Iris pigment epithelial cell (primary cell): ENCODE measurements at regions not wholly inside any gene's neighbourhood (a gene's known extent, or its start where the extent isn't known, plus 50 kb on each side); places are given as distances from the start of the nearest gene placed in this dataset.
"Not testable (repeated sequence)": the region's sequence is repeated elsewhere in the genome, so short reads cannot be mapped to it uniquely, and the experiment has no call there.

Experiments
- DNase-seq: peaks from one replicate; pipeline ENCODE4 v3.0.0-alpha.2; 2011; ENCODE audit warnings: low read depth

DNA sequence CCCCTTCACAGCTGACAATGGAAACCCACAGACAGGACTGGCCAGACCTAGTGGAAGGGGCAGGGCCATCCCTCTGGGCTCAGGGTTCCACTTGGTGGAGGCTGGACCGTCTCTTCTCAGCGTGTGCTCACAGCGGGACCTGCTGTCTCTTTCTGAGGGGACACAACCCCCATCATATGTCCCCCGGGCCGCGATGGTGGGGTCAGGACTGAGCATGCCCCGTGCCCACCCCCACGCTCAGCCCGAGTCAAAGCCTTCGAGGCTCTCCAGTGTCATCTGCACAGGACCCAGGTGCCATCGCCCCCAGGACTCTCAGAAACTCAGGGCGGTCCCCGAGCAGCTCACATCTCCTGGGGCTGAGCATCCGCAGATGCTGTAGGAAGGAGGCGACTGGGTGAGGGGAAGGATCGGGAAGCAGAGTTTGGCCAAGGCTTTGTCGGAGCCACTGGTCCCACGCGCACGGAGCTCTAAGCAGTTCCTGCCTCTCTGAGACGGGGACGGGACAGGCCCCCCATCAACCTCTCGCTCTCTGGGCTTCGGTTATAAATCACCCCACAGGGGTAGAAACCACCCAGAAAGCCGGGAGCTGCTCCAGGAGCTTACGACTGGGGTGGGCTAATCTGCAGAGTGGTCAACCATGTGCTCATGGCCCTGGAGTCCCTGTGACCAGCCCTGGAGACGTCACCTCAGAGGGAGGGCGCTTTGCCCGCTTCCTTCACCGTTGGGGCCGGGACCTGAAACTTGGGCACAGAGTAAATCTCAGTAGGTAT lies 183.4 kb upstream of the SULF2 start:
- DNase-seq = no peak

- no peak for DNase-seq
Observed at GRCh38 chr20:47964149-47964548, 178.9 kb upstream of the SULF2 start.

GRCh38 chr20:47963022-47963421 lies 177.7 kb upstream of the SULF2 start:
- DNase-seq = no peak

DNA sequence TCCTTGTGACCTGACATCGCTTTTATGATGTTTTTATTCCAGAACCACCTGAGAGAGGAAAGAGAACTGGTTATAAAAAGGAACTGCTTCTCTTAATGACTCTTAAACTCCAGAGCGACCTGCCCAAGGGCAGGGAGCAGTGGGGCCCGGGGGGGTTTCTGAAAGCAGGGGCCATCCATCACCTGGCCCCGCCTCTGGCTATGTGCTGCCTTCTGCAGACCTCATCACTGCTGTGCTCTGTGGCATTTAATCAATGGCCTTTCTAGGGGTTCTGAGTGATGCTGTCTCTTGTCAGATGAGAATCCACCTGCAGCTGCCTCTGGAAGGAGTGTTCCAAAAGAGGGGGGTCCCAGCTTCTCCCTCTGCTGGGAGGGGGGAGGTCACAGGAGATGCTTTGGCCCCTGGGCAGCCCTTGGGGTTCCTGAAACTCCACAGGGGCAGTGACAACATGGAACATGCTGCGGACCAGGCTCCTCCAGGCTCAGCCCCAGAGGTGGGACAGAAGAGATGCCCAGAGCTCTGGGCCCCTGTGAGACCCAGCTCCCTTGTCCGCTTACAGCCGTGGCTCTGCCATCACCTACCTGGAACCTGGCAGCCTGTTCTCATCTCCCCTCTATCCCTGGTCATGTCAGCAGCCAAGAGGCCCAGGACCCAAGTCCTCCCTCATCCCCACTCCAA lies 177.1 kb upstream of the SULF2 start:
- DNase-seq = no peak

DNA sequence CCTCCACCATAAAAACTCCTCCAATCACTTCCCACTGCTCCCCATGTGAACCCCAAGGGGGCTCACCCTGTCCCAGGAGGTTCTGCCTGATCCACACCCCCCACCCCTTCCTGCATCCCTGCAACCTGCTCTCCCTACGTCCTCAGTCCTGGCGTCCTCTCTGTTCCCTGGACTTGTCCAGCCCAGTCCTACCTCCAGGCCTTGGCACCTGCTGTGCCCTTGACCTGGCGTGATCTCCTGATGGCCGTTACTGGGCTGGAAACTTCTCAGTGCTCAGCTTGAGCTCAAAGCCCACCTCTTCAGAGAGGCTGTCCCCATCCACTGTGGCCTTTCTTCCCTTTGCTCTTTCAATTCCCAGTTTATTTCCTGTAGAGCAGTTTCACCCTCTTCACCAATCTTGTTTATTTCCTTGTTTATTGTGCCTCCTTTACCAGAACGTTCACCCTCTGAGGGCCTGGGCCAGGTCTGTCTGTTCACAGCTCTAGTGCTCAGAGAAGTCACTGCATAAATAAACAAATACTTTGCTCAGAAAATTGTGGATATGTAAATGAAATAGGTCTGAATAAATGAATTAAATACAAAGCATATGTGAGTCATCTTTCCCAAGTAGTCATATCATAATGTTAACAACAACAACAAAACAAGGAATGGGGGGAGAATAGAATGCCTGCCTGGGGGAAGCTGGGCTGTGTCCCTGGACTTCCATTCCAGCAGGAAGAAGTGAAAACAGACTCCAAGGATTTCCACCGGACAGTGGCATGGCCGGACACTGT lies 175.7 kb upstream of the SULF2 start:
- DNase-seq = no peak

DNA sequence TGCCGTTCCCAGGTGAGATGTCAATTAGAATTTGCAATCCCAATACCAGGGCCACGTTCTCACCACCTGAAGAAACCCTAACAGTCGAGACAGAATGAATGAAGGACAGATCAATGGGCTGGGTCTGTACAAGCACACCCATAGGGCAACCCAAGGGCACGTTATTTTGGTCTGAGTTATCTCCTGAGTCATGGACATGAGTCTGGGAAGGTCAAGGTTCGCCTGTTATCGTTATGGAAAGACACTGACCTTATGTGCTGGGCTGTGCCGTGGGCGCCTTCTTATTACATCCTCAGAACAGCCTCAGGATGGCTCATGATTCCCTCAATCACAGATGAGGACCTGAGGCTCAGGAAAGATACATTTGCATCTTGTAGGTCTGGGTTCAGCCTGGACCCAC lies 175.0 kb upstream of the SULF2 start:
- no peak for DNase-seq

DNA sequence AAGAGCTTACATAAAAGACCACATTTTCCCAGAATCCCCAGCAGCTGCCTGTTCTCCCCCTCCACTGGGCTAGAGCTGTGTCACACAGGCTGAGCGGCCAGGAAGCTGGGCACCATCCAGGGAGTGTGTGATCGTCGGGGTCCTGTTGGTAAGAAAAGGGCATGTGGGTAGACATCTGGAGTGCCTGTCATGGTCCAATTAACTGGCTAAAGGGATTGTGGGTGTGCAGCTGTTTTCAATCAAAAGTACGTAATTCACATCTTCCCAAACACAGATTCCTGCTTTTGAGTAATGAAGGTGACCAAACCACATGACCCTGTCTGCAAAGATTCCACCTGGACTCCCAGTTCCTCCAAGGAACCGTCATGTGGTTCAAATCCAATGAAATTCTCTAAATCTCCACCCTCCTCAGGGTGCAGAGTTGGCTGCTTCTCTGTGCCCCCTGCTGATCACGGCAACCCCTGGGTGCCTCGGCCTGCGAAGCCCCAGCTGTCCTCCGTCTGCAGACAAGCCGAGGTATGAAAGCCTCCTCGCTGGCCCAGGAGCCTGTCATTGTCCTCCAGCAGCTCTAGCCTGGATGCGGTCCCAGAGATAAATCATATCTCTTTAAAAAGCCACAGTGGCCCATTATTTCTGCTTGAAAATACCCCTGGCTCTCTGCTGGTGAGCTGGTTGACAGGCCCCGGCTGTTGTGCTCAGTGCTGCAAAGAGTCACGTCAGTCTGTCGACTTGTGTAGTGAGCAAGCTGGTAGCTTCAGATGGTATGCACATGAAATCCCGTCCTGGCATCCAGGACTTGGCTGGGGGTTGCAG lies 172.9 kb upstream of the SULF2 start:
- not testable (repeated sequence) for DNase-seq

GRCh38 chr20:47957135-47957534 lies 171.9 kb upstream of the SULF2 start:
- DNase-seq = no peak

DNA sequence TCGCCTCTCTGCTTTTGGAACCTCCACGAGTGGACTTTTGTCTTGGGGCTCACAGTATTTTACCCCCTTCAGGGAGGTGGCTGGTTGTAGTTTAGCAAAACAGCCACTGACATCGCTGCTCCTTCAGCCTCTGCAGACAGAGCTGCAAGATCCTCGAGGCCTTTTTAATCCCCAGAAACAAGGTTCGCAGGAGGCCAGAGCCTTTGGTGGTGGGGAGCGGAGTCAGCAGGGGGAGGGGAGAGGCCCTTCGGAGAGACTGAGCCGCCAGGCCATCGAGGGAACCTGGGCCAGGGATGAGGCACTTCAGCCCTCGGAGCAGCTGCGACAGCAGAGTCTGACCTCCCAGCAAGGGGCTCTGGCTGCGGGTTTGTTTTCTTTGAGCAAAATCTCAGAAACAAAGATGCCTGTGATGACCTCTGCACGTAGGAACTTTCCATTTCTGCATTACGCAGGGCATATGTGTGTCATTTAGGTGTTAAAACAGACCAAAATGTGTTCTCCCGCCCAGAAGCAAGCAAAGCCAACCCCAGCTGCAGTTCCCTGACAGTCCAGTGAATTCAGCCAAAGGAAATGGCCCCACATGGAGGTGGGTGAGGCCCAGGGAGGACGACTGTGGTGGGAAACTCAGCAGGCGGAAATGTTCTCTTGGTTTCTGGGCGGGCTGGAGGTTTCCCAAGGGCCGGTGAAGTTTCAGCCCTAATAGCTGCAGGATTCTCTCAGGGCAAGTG lies 171.2 kb upstream of the SULF2 start:
- DNase-seq = peak; percentile 14

GRCh38 chr20:47953471-47953870 lies 168.2 kb upstream of the SULF2 start:
- DNase-seq = no peak

GRCh38 chr20:47952023-47952564 lies 166.8 kb upstream of the SULF2 start:
- no peak for DNase-seq

GRCh38 chr20:47951521-47951971 lies 166.3 kb upstream of the SULF2 start:
- peak; percentile 22 for DNase-seq

GRCh38 chr20:47950913-47951283 lies 165.6 kb upstream of the SULF2 start:
- DNase-seq = no peak

- DNase-seq = peak; percentile 46
Observed at GRCh38 chr20:47950124-47950912, 165.0 kb upstream of the SULF2 start.

GRCh38 chr20:47949230-47949629 lies 163.9 kb upstream of the SULF2 start:
- DNase-seq = no peak

DNA sequence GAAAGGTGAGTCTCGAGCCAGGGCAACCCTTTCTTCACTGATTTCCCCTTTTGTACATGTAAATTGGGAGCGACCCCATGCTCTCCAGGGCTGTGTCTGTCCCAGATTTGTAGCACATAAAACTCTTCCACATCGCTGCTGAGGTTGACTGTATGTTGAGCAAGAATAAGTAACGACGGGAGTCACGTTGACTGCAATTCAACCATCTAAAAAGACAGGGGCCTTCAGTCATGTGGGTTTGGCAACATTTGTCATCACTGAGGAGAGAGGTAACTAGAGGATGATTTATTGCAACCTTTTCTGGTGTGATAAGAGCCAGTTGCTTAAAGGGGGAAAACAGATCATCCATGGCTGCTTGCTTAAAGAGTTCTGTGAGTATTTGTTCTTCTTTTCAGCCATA lies 159.4 kb upstream of the SULF2 start:
- DNase-seq = no peak

GRCh38 chr20:47941869-47942268 lies 156.6 kb upstream of the SULF2 start:
- no peak for DNase-seq

- no peak for DNase-seq
Observed at GRCh38 chr20:47940101-47940813, 155.0 kb upstream of the SULF2 start.

- no peak for DNase-seq
Observed at GRCh38 chr20:47936612-47937011, 151.3 kb upstream of the SULF2 start.

DNA sequence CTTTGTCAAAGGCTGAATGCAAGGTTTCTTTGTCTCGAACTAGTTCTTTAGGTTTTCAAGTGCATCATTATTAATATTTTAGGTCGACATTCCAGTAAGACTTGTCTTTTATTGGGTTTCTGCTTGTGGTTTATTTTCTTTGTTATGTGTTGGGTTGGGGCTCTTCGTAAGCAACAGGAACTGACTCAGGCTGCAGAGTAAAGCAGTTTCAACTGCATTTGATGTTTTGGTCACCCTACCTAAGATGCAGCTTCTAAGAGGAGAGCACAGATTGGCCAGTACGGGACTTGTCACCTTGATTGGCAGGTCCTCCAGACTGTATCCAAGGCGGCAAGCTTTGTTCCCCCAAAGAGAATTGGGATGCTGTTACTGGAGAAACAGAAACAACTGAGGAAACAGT lies 149.5 kb upstream of the SULF2 start:
- peak; percentile 12 for DNase-seq
